Body of pancreas (tissue), 4 donors: ENCODE measurements at regions not wholly inside any gene's neighbourhood (a gene's known extent, or its start where the extent isn't known, plus 50 kb on each side); places are given as distances from the start of the nearest gene placed in this dataset.

Experiments
- ATAC-seq: fragments of 150-250 bp; one replicate; pipeline ENCODE4 v1.9.1; 2016
- DNase-seq, 4 donors: peaks; one replicate each; pipeline ENCODE4 v3.0.0-alpha.2; 2019
- H3K27ac ChIP-seq, 4 donors: fragments of 200-600 bp; sonication (generic); 1 replicate in 3 of 4; 2 replicates in 1 of 4; pipeline versions ENCODE4 v1.5.1 to v1.6.1; 2016 to 2019; ENCODE audit warnings: mild to moderate bottlenecking in 1 of 4, mixed read lengths in 1 of 4, moderate library complexity in 1 of 4
- H3K27me3 ChIP-seq, 2 donors: fragments of 200-600 bp; sonication (generic); one replicate each; pipeline ENCODE4 v1.6.0; 2016; ENCODE audit warnings: mild to moderate bottlenecking in 1 of 2
- H3K36me3 ChIP-seq, 2 donors: fragments of 200-600 bp; sonication (generic); replicated peaks in 1 of 2; 2 replicates each; pipeline ENCODE4 v1.5.1; 2016; ENCODE audit warnings: low read depth in 2 of 2; ENCODE audit not compliant: insufficient read depth in 1 of 2
- H3K4me1 ChIP-seq: fragments of 200-600 bp; sonication (generic); one replicate; pipeline ENCODE4 v1.6.0; 2016
- H3K4me3 ChIP-seq, 2 donors: fragments of 200-600 bp; sonication (generic); 1 replicate in 1 of 2; 2 replicates in 1 of 2; pipeline ENCODE4 v1.5.1; 2016 to 2019
- H3K9me3 ChIP-seq, 3 donors: fragments of 200-600 bp; sonication (generic); 1 replicate in 2 of 3; 2 replicates in 1 of 3; pipeline ENCODE4 v1.5.1; 2016
- CTCF ChIP-seq, 7 experiments: fragments of 450-650 bp in 4 of 7; fragments of 200-600 bp in 3 of 7; sonication (generic) in 3 of 7; IDR thresholded peaks; one replicate each; pipeline ENCODE4 v1.5.1; 2016 to 2019; ENCODE audit warnings: antibody characterized with exemption in 7 of 7
- POLR2A ChIP-seq, 3 donors: fragments of 450-650 bp; IDR thresholded peaks; one replicate each; pipeline ENCODE4 v1.6.1; 2016; ENCODE audit warnings: antibody characterized with exemption in 3 of 3, mild to moderate bottlenecking in 2 of 3
- WGBS, 2 donors: methylation state at CpG; one replicate each; pipeline ENCODE4 v1.1.5; 2017; 5-methylcytosine and 5-hydroxymethylcytosine counted together
- intact Hi-C: fragments of 100-400 bp; cut with DNase I; formaldehyde crosslinking; loops from one replicate; pipeline ENCODE4 v1.15.1; 2023

GRCh38 chr10:109191823-109192222, 731.5 kb downstream of the XPNPEP1 start:
- 37 to 40% methylated on average over 2 of the region's 2 CpGs for WGBS, 2 donors
- TF ChIP-seq POLR2A (IDR thresholded peaks at IDR 0.05): no peak
- TF ChIP-seq CTCF (IDR thresholded peaks at IDR 0.05): no peak
- intact Hi-C loops: no loop called here
- H3K9me3 ChIP-seq: peaks cover 0 to 8% (median 0%) of the 10 kb centered on the region in 3 donors
- no peaks in the 10 kb centered on the region for H3K27me3 ChIP-seq
- no peak overlapping the region for H3K27ac ChIP-seq
- no peak overlapping the region for H3K4me3 ChIP-seq
- ATAC-seq (no peak), DNase-seq (no peak)
- H3K36me3 ChIP-seq: no peaks in the 10 kb centered on the region
- no peaks in the 10 kb centered on the region for H3K4me1 ChIP-seq

- H3K9me3 ChIP-seq: peaks cover 0 to 8% (median 0%) of the 10 kb centered on the region in 3 donors
- H3K4me3 ChIP-seq: no peak overlapping the region
- TF ChIP-seq POLR2A (IDR thresholded peaks at IDR 0.05) (no peak), CTCF (IDR thresholded peaks at IDR 0.05) (no peak)
- WGBS, 2 donors: 75 to 76% methylated on average over 5 of the region's 5 CpGs
- no peak overlapping the region for H3K27ac ChIP-seq
- DNase-seq (no peak), ATAC-seq (no peak)
- no peaks in the 10 kb centered on the region for H3K27me3 ChIP-seq
- no peaks in the 10 kb centered on the region for H3K36me3 ChIP-seq
- no peaks in the 10 kb centered on the region for H3K4me1 ChIP-seq
- intact Hi-C loops: no loop called here
Observed at GRCh38 chr10:109191341-109191740, 732.0 kb downstream of the XPNPEP1 start.

GRCh38 chr10:109187677-109188076, 735.6 kb downstream of the XPNPEP1 start:
- H3K9me3 ChIP-seq: peaks cover 0 to 16% (median 0%) of the 10 kb centered on the region in 3 donors
- H3K27ac ChIP-seq: no peak overlapping the region
- DNase-seq (no peak), ATAC-seq (no peak)
- TF ChIP-seq CTCF (IDR thresholded peaks at IDR 0.05) (no peak), POLR2A (IDR thresholded peaks at IDR 0.05) (no peak)
- H3K27me3 ChIP-seq: no peaks in the 10 kb centered on the region
- no peaks in the 10 kb centered on the region for H3K4me1 ChIP-seq
- intact Hi-C loops: no loop called here
- H3K4me3 ChIP-seq: no peak overlapping the region
- 16 to 17% methylated on average over 2 of the region's 2 CpGs for WGBS, 2 donors
- H3K36me3 ChIP-seq: no peaks in the 10 kb centered on the region

- Histone ChIP-seq H3K9me3 (peaks cover 0 to 8% (median 0%) of the 10 kb centered on the region in 3 donors), H3K4me1 (no peaks in the 10 kb centered on the region), H3K27ac (no peak overlapping the region), H3K27me3 (no peaks in the 10 kb centered on the region), H3K36me3 (no peaks in the 10 kb centered on the region), H3K4me3 (no peak overlapping the region)
- no peak for TF ChIP-seq CTCF (IDR thresholded peaks at IDR 0.05)
- TF ChIP-seq POLR2A (IDR thresholded peaks at IDR 0.05): no peak
- intact Hi-C loops: no loop called here
- DNase-seq: no peak
- ATAC-seq: no peak
Observed at GRCh38 chr10:109183366-109183765, 739.9 kb downstream of the XPNPEP1 start.

- Histone ChIP-seq H3K4me1 (no peaks in the 10 kb centered on the region), H3K9me3 (no peaks in the 10 kb centered on the region), H3K36me3 (no peaks in the 10 kb centered on the region), H3K4me3 (no peak overlapping the region), H3K27me3 (no peaks in the 10 kb centered on the region), H3K27ac (no peak overlapping the region)
- TF ChIP-seq CTCF (IDR thresholded peaks at IDR 0.05): no peak
- TF ChIP-seq POLR2A (IDR thresholded peaks at IDR 0.05): no peak
- DNase-seq: no peak
- intact Hi-C loops: no loop called here
- no peak for ATAC-seq
- 84 to 86% methylated on average over 1 of the region's 1 CpG for WGBS, 2 donors
Observed at GRCh38 chr10:109178591-109178990, 744.7 kb downstream of the XPNPEP1 start.
